Type B pancreatic cell (in vitro differentiated cells): ENCODE measurements at regions not wholly inside any gene's neighbourhood (a gene's known extent, or its start where the extent isn't known, plus 50 kb on each side); places are given as distances from the start of the nearest gene placed in this dataset.

ENCODE experiments used
- DNase-seq: peaks from one replicate; pipeline ENCODE4 v3.0.0; 2021; ENCODE audit warnings: mixed read lengths; ENCODE audit not compliant: unreplicated experiment; ENCODE audit errors: extremely low spot score
- H3K27ac Mint-ChIP-seq: 2 replicates; pipeline ENCODE4 v1.8.0; 2021; ENCODE audit warnings: mild to moderate bottlenecking, mixed read lengths
- H3K27me3 Mint-ChIP-seq: 2 replicates; pipeline ENCODE4 v1.8.0; 2021; ENCODE audit warnings: mixed read lengths
- H3K36me3 Mint-ChIP-seq: 2 replicates; pipeline ENCODE4 v1.8.0; 2021; ENCODE audit warnings: mixed read lengths
- H3K4me1 Mint-ChIP-seq: one replicate; pipeline ENCODE4 v1.8.0; 2021; ENCODE audit warnings: mixed read lengths; ENCODE audit not compliant: unreplicated experiment
- H3K4me3 Mint-ChIP-seq: 2 replicates; pipeline ENCODE4 v1.8.0; 2021; ENCODE audit warnings: mild to moderate bottlenecking, mixed read lengths
- H3K9me3 Mint-ChIP-seq: 2 replicates; pipeline ENCODE4 v1.8.0; 2021; ENCODE audit warnings: mixed read lengths
- CTCF ChIP-seq: fragments of 200-600 bp; sonication (generic); conservative IDR thresholded peaks from 2 replicates; pipeline ENCODE4 v1.5.0; 2021; ENCODE audit warnings: antibody characterized with exemption, mild to moderate bottlenecking

GRCh38 chr18:47746615-47747014, 183.8 kb downstream of the SMAD2 start:
- DNase-seq, result peak; percentile 54
- Mint-ChIP-seq H3K36me3 (no peaks in the 10 kb centered on the region), H3K27me3 (peaks cover 51% of the 10 kb centered on the region), H3K4me3 (no peak overlapping the region), H3K9me3 (no peaks in the 10 kb centered on the region), H3K4me1 (no peaks in the 10 kb centered on the region), H3K27ac (no peak overlapping the region)
- TF ChIP-seq CTCF, result no peak

GRCh38 chr18:47745227-47745626, 185.2 kb downstream of the SMAD2 start:
- Mint-ChIP-seq H3K27ac (no peak overlapping the region), H3K27me3 (peaks cover 46% of the 10 kb centered on the region), H3K4me3 (no peak overlapping the region), H3K36me3 (no peaks in the 10 kb centered on the region), H3K4me1 (no peaks in the 10 kb centered on the region), H3K9me3 (no peaks in the 10 kb centered on the region)
- TF ChIP-seq CTCF, result no peak
- peak; percentile 42 for DNase-seq

GRCh38 chr18:47737956-47738355, 192.5 kb downstream of the SMAD2 start:
- Mint-ChIP-seq H3K27me3 (peaks cover 56% of the 10 kb centered on the region), H3K36me3 (no peaks in the 10 kb centered on the region), H3K4me3 (no peak overlapping the region), H3K27ac (no peak overlapping the region), H3K9me3 (no peaks in the 10 kb centered on the region), H3K4me1 (no peaks in the 10 kb centered on the region)
- no peak for TF ChIP-seq CTCF
- peak; percentile 25 for DNase-seq

GRCh38 chr18:47737198-47737830, 193.1 kb downstream of the SMAD2 start:
- Mint-ChIP-seq H3K4me3 (no peak overlapping the region), H3K27ac (no peak overlapping the region), H3K36me3 (no peaks in the 10 kb centered on the region), H3K9me3 (no peaks in the 10 kb centered on the region), H3K27me3 (peaks cover 55% of the 10 kb centered on the region), H3K4me1 (no peaks in the 10 kb centered on the region)
- no peak for TF ChIP-seq CTCF
- DNase-seq, result peak; percentile 49

- DNase-seq, result peak; percentile 37
- Mint-ChIP-seq H3K9me3 (no peaks in the 10 kb centered on the region), H3K27me3 (peaks cover 54% of the 10 kb centered on the region), H3K36me3 (no peaks in the 10 kb centered on the region), H3K4me3 (no peak overlapping the region), H3K27ac (no peak overlapping the region), H3K4me1 (no peaks in the 10 kb centered on the region)
- TF ChIP-seq CTCF, result no peak
Measured at GRCh38 chr18:47736376-47737140, 193.9 kb downstream of the SMAD2 start.
